Astrocyte (in vitro differentiated cells and primary cell): ENCODE measurements at regions not wholly inside any gene's neighbourhood (a gene's known extent, or its start where the extent isn't known, plus 50 kb on each side); places are given as distances from the start of the nearest gene placed in this dataset.
A peak's percentile ranks its signal among the peaks of the same experiment; 100 is the strongest.

ENCODE experiments used
- DNase-seq: peaks from one replicate; pipeline ENCODE4 v3.0.0-alpha.2; 2010; ENCODE audit warnings: low read depth
- FAIRE-seq: peaks from 2 replicates; lab custom pipeline; 2011; peaks lifted over from hg19 to GRCh38; lab: Jason Lieb, UNC
- H2AFZ ChIP-seq: 2 replicates; pipeline ENCODE4 v1.6.0; 2012; ENCODE audit warnings: low read depth, low read length, inconsistent platforms
- H3K27ac ChIP-seq: 2 replicates; pipeline ENCODE4 v1.5.1; 2011; ENCODE audit warnings: low read depth, low read length, inconsistent platforms
- H3K27me3 ChIP-seq: 2 replicates; pipeline ENCODE4 v1.6.0; 2011; ENCODE audit warnings: low read length, inconsistent platforms; ENCODE audit not compliant: insufficient read depth
- H3K36me3 ChIP-seq: 2 replicates; pipeline ENCODE4 v1.5.1; 2011; ENCODE audit warnings: low read length, inconsistent platforms; ENCODE audit not compliant: insufficient read depth
- H3K4me1 ChIP-seq: 2 replicates; pipeline ENCODE4 v1.5.1; 2011; ENCODE audit warnings: low read length, inconsistent platforms; ENCODE audit not compliant: insufficient read depth
- H3K4me2 ChIP-seq: 2 replicates; pipeline ENCODE4 v1.6.0; 2012; ENCODE audit warnings: low read length, inconsistent platforms
- H3K4me3 ChIP-seq: 2 replicates; pipeline ENCODE4 v1.5.1; 2011; ENCODE audit warnings: low read depth, mild to moderate bottlenecking, low read length, inconsistent platforms; ENCODE audit not compliant: insufficient read depth
- H3K79me2 ChIP-seq: 2 replicates; pipeline ENCODE4 v1.6.0; 2012; ENCODE audit warnings: mild to moderate bottlenecking, low read length, inconsistent platforms; ENCODE audit not compliant: insufficient read depth
- H3K9ac ChIP-seq: 2 replicates; pipeline ENCODE4 v1.6.0; 2012; ENCODE audit warnings: mild to moderate bottlenecking, low read length, inconsistent platforms
- H3K9me3 ChIP-seq: 2 replicates; pipeline ENCODE4 v1.5.1; 2012; ENCODE audit warnings: low read depth, mild to moderate bottlenecking, low read length, inconsistent platforms; ENCODE audit not compliant: insufficient read depth
- H4K20me1 ChIP-seq: 2 replicates; pipeline ENCODE4 v1.6.0; 2012; ENCODE audit warnings: low read length, inconsistent platforms; ENCODE audit not compliant: insufficient read depth
- H3K27ac Mint-ChIP-seq: one replicate; pipeline ENCODE4 v1.8.0; 2021; ENCODE audit warnings: mild to moderate bottlenecking, mixed read lengths; ENCODE audit not compliant: unreplicated experiment
- H3K27me3 Mint-ChIP-seq: one replicate; pipeline ENCODE4 v1.8.0; 2021; ENCODE audit warnings: low read depth, mixed read lengths; ENCODE audit not compliant: unreplicated experiment
- H3K36me3 Mint-ChIP-seq: one replicate; pipeline ENCODE4 v1.8.0; 2021; ENCODE audit warnings: low read depth, mixed read lengths; ENCODE audit not compliant: unreplicated experiment
- H3K4me1 Mint-ChIP-seq: one replicate; pipeline ENCODE4 v1.8.0; 2021; ENCODE audit warnings: low read depth, mixed read lengths; ENCODE audit not compliant: unreplicated experiment
- H3K4me3 Mint-ChIP-seq: one replicate; pipeline ENCODE4 v1.8.0; 2021; ENCODE audit warnings: mild to moderate bottlenecking, moderate library complexity, mixed read lengths; ENCODE audit not compliant: unreplicated experiment
- H3K9me3 Mint-ChIP-seq: one replicate; pipeline ENCODE4 v1.8.0; 2021; ENCODE audit warnings: mild to moderate bottlenecking, mixed read lengths; ENCODE audit not compliant: unreplicated experiment
- EZH2 ChIP-seq: IDR thresholded peaks from 2 replicates; pipeline ENCODE4 v1.6.1; 2012; ENCODE audit warnings: mild to moderate bottlenecking, low read length, inconsistent platforms; ENCODE audit not compliant: insufficient read depth
- TF ChIP-seq, protein P1 (sequence below): IDR thresholded peaks from 2 replicates; pipeline ENCODE4 v1.5.1; 2011; ENCODE audit warnings: low read depth, mild to moderate bottlenecking, inconsistent platforms, low read length, moderate library complexity; ENCODE audit not compliant: insufficient read depth

DNA sequence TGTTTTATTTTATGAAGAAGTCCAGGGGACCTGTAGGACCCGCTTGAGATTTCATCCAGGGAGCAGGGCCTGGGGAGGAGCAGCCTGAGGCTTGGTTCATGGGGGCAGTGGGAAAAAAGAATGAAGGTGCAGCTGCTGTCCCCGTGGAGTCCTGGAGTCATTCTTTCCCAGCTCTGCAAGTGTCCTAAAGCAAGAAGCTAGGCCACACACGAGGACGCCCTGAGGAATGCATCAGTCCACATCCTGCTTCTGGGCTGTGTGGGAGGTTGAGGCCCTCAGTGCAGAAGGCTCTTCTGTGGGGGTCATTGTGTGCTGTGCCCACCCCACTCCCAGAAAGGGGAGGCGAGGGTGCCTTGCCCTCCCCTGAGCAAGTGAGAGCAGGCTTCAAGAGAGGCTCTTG is 179.9 kb upstream of the HS6ST1 start:
- no peaks in the 10 kb centered on the region for H4K20me1 ChIP-seq
- H3K27ac ChIP-seq, result no peak overlapping the region
- H3K9ac ChIP-seq, result no peak overlapping the region
- no peaks in the 10 kb centered on the region for H3K27me3 ChIP-seq
- no peaks in the 10 kb centered on the region for H3K4me1 ChIP-seq
- H2AFZ ChIP-seq, result no peak overlapping the region
- Mint-ChIP-seq H3K4me1 (peaks cover 10% of the 10 kb centered on the region), H3K9me3 (peaks cover 3% of the 10 kb centered on the region), H3K36me3 (no peaks in the 10 kb centered on the region), H3K27ac (no peak overlapping the region), H3K27me3 (peaks cover 23% of the 10 kb centered on the region), H3K4me3 (no peak overlapping the region)
- no peak overlapping the region for H3K4me2 ChIP-seq
- TF ChIP-seq, protein P1, sequence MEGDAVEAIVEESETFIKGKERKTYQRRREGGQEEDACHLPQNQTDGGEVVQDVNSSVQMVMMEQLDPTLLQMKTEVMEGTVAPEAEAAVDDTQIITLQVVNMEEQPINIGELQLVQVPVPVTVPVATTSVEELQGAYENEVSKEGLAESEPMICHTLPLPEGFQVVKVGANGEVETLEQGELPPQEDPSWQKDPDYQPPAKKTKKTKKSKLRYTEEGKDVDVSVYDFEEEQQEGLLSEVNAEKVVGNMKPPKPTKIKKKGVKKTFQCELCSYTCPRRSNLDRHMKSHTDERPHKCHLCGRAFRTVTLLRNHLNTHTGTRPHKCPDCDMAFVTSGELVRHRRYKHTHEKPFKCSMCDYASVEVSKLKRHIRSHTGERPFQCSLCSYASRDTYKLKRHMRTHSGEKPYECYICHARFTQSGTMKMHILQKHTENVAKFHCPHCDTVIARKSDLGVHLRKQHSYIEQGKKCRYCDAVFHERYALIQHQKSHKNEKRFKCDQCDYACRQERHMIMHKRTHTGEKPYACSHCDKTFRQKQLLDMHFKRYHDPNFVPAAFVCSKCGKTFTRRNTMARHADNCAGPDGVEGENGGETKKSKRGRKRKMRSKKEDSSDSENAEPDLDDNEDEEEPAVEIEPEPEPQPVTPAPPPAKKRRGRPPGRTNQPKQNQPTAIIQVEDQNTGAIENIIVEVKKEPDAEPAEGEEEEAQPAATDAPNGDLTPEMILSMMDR, result no peak
- TF ChIP-seq EZH2, result no peak
- no peak overlapping the region for H3K4me3 ChIP-seq
- DNase-seq (no peak), FAIRE-seq (no peak)
- no peaks in the 10 kb centered on the region for H3K36me3 ChIP-seq
- no peaks in the 10 kb centered on the region for H3K79me2 ChIP-seq
- H3K9me3 ChIP-seq, result no peaks in the 10 kb centered on the region

DNA sequence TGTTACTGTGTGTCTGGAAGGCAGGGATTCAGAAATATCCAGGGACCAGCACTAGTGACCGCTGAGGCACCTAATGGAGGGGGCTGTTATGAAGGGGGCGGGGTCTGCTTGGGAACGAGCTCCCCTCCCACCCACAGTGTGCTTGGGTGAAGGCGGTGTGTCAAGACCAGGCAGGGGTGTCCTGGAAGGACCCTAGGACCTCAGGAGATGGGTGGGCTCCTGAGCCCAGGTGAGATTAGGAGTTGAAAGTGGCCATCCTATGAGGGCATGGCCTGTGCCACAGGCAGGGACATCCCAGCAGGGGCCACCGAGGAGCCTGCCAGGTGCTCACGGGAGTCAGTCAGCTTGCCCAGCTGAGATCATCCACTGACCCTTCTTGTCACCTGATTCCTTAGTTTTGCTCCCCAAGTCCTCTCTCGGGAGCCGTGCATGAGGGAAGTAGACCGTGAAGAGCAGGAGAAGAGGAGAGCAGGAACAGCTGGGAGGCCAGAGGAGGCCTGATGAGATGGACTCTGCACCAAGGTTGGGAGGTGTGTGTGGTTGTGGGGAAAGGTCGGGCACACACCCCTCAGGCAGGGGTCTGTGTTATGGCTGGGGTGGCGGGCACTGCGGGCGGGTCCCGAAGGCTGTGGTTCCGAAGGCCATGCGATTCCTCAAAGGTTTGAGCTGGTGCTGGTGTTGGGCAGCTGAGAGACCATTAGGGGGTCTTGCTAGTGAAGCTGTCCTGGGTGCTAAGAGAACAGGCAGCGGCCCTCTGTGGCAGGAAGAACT is 180.9 kb upstream of the HS6ST1 start:
- H3K4me3 ChIP-seq, result no peak overlapping the region
- no peaks in the 10 kb centered on the region for H3K9me3 ChIP-seq
- H3K36me3 Mint-ChIP-seq, result no peaks in the 10 kb centered on the region
- peaks cover 20% of the 10 kb centered on the region for H3K27me3 Mint-ChIP-seq
- H3K4me2 ChIP-seq, result no peak overlapping the region
- H3K9me3 Mint-ChIP-seq, result peaks cover 3% of the 10 kb centered on the region
- H3K36me3 ChIP-seq, result no peaks in the 10 kb centered on the region
- H3K27ac ChIP-seq, result no peak overlapping the region
- FAIRE-seq, result no peak
- no peaks in the 10 kb centered on the region for H3K79me2 ChIP-seq
- H3K27ac Mint-ChIP-seq, result no peak overlapping the region
- H3K27me3 ChIP-seq, result no peaks in the 10 kb centered on the region
- no peaks in the 10 kb centered on the region for H3K4me1 ChIP-seq
- no peak for TF ChIP-seq EZH2
- TF ChIP-seq, protein P1, result no peak
- DNase-seq, result no peak
- no peak overlapping the region for H3K9ac ChIP-seq
- no peak overlapping the region for H2AFZ ChIP-seq
- H3K4me3 Mint-ChIP-seq, result no peak overlapping the region
- H3K4me1 Mint-ChIP-seq, result peaks cover 10% of the 10 kb centered on the region
- no peaks in the 10 kb centered on the region for H4K20me1 ChIP-seq

DNA sequence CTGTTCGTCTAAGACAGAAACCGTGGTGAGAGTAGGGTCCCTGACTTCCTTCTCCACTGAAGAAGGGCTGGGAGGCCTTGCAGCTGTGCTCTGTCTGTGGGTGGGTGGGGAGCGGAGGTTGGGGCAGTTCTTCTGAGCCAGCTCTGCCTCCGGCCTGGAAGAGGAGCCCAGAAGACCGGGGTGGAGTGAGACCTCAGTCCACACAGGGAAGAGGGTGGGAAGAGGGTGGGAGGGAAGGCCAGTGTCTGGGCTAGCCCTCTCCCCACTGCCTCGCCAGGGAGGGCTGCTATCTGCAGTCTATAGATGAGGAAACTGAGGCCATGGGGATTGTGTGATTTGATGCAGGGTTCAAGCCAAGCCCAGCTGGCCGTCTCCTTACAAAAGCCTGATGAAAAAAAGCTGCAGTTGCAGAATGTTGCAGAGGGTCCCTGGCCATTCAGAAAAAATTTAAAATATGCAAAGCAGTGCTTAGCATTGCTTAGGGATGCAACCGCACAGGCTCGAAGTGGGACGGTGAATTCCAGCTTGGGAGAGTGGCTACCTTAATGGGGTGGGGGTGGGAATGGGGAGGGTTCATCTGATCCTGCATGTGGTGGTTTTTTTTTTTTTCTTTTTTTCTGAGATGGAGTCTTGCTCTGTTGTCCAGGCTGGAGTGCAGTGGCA is 181.6 kb upstream of the HS6ST1 start:
- Histone ChIP-seq H3K4me2 (no peak overlapping the region), H2AFZ (no peak overlapping the region), H3K36me3 (no peaks in the 10 kb centered on the region), H3K9me3 (no peaks in the 10 kb centered on the region), H3K9ac (no peak overlapping the region), H3K79me2 (no peaks in the 10 kb centered on the region), H3K27ac (no peak overlapping the region), H3K4me1 (no peaks in the 10 kb centered on the region), H4K20me1 (no peaks in the 10 kb centered on the region), H3K27me3 (no peaks in the 10 kb centered on the region), H3K4me3 (no peak overlapping the region)
- no peak for TF ChIP-seq EZH2
- TF ChIP-seq, protein P1, result no peak
- DNase-seq (peak; percentile 14), FAIRE-seq (no peak)
- H3K9me3 Mint-ChIP-seq, result peaks cover 3% of the 10 kb centered on the region
- H3K4me1 Mint-ChIP-seq, result peaks cover 10% of the 10 kb centered on the region
- peaks cover 27% of the 10 kb centered on the region for H3K27me3 Mint-ChIP-seq
- no peaks in the 10 kb centered on the region for H3K36me3 Mint-ChIP-seq
- H3K27ac Mint-ChIP-seq, result no peak overlapping the region
- H3K4me3 Mint-ChIP-seq, result no peak overlapping the region
